ENCODE measurements at regions not wholly inside any gene's neighbourhood (a gene's known extent, or its start where the extent isn't known, plus 50 kb on each side); places are given as distances from the start of the nearest gene placed in this dataset.

- CTCF ChIA-PET, result interaction anchor here (0.8 to 1.2 kb wide), 3 partner anchors 9 to 33 kb away, joined by 3 read pairs; no protein-coding TSS in a partner anchor
- TF ChIP-seq, protein P1, sequence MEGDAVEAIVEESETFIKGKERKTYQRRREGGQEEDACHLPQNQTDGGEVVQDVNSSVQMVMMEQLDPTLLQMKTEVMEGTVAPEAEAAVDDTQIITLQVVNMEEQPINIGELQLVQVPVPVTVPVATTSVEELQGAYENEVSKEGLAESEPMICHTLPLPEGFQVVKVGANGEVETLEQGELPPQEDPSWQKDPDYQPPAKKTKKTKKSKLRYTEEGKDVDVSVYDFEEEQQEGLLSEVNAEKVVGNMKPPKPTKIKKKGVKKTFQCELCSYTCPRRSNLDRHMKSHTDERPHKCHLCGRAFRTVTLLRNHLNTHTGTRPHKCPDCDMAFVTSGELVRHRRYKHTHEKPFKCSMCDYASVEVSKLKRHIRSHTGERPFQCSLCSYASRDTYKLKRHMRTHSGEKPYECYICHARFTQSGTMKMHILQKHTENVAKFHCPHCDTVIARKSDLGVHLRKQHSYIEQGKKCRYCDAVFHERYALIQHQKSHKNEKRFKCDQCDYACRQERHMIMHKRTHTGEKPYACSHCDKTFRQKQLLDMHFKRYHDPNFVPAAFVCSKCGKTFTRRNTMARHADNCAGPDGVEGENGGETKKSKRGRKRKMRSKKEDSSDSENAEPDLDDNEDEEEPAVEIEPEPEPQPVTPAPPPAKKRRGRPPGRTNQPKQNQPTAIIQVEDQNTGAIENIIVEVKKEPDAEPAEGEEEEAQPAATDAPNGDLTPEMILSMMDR (IDR thresholded peaks at IDR 0.05; ENCODE audit: control extremely low read depth, extremely low read depth, low read depth, missing control alignments), result no peak
- POLR2A ChIA-PET, result no interaction called here
- no peak for DNase-seq (ENCODE audit: extremely low spot score)
Observed at GRCh38 chr7:156082048-156083040, 270.1 kb upstream of the SHH start.

DNA sequence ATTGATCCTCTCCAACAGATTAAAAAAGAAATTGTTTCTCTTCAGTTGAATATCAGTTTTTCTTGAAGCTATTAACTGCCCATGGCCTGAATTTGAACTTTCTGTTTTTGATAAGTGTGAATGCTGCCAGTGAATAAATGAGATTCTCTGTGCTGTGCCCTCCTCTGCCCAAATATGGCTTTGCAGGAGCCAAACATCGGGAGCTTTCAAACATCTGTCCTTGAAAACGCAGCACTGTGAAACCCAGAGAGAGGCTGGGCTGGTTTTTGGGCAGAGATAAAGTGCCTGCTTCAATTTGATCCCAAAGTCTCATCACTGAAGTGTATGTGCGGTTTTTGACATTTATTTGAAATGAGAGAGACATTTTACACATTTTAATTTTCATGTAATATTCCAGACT is 268.3 kb upstream of the SHH start:
- CTCF ChIA-PET, result no interaction called here

GRCh38 chr7:156080046-156080445 is 267.8 kb upstream of the SHH start:
- ChIA-PET CTCF (no interaction called here), POLR2A (no interaction called here)
- DNase-seq (ENCODE audit: extremely low spot score), result no peak
- TF ChIP-seq, protein P1 (IDR thresholded peaks at IDR 0.05; ENCODE audit: control extremely low read depth, extremely low read depth, low read depth, missing control alignments), result no peak

More for the DNA sequence above, 268.3 kb upstream of the SHH start:
- TF ChIP-seq, protein P1 (IDR thresholded peaks at IDR 0.05; ENCODE audit: control extremely low read depth, extremely low read depth, low read depth, missing control alignments), result no peak
- POLR2A ChIA-PET, result no interaction called here
- DNase-seq (ENCODE audit: extremely low spot score), result no peak

GRCh38 chr7:156079156-156079555 is 266.9 kb upstream of the SHH start:
- TF ChIP-seq, protein P1 (IDR thresholded peaks at IDR 0.05; ENCODE audit: control extremely low read depth, extremely low read depth, low read depth, missing control alignments), result no peak
- no peak for DNase-seq (ENCODE audit: extremely low spot score)
- POLR2A ChIA-PET, result no interaction called here
- CTCF ChIA-PET, result no interaction called here

GRCh38 chr7:156074982-156075615 is 262.8 kb upstream of the SHH start:
- no peak for DNase-seq (ENCODE audit: extremely low spot score)
- ChIA-PET POLR2A (no interaction called here), CTCF (interaction anchor here (2.1 kb wide), 1 partner anchor 10 kb away, joined by 6 read pairs; no protein-coding TSS in a partner anchor)
- TF ChIP-seq, protein P1 (IDR thresholded peaks at IDR 0.05; ENCODE audit: control extremely low read depth, extremely low read depth, low read depth, missing control alignments), result no peak

- ChIA-PET POLR2A (no interaction called here), CTCF (interaction anchor here (1.3 kb wide), 1 partner anchor 16 kb away, joined by 3 read pairs; no protein-coding TSS in a partner anchor)
Observed at GRCh38 chr7:156074084-156074483, 261.8 kb upstream of the SHH start.

More at GRCh38 chr7:156074084-156074483, 261.8 kb upstream of the SHH start:
- TF ChIP-seq, protein P1 (IDR thresholded peaks at IDR 0.05; ENCODE audit: control extremely low read depth, extremely low read depth, low read depth, missing control alignments), result no peak
- no peak for DNase-seq (ENCODE audit: extremely low spot score)
